Urothelium cell line (cell line): ENCODE measurements at regions not wholly inside any gene's neighbourhood (a gene's known extent, or its start where the extent isn't known, plus 50 kb on each side); places are given as distances from the start of the nearest gene placed in this dataset.
"Not testable (repeated sequence)": the region's sequence is repeated elsewhere in the genome, so short reads cannot be mapped to it uniquely, and the experiment has no call there.

Source experiments
- DNase-seq: peaks from one replicate; pipeline ENCODE4 v3.0.0; 2011; ENCODE audit warnings: low spot score, mixed read lengths
- FAIRE-seq: peaks from 2 replicates; lab custom pipeline; 2011; peaks lifted over from hg19 to GRCh38; lab: Jason Lieb, UNC

- DNase-seq (no peak), FAIRE-seq (no peak)
Measured at GRCh38 chr6:135644394-135644793, 146.9 kb upstream of the AHI1 start.

- DNase-seq = no peak
- no peak for FAIRE-seq
Measured at GRCh38 chr6:135647521-135647920, 150.0 kb upstream of the AHI1 start.

GRCh38 chr6:135651964-135652755 is 154.6 kb upstream of the AHI1 start:
- DNase-seq = no peak
- FAIRE-seq = no peak

- DNase-seq (no peak), FAIRE-seq (no peak)
Measured at GRCh38 chr6:135655055-135655454, 157.5 kb upstream of the AHI1 start.

- no peak for DNase-seq
- FAIRE-seq = no peak
Measured at GRCh38 chr6:135657207-135657606, 159.7 kb upstream of the AHI1 start.

- no peak for FAIRE-seq
Measured at GRCh38 chr6:135658481-135658880, 160.9 kb upstream of the AHI1 start.

GRCh38 chr6:135658916-135659315 is 161.4 kb upstream of the AHI1 start:
- FAIRE-seq = no peak

More at GRCh38 chr6:135658481-135658880, 160.9 kb upstream of the AHI1 start:
- DNase-seq = no peak

GRCh38 chr6:135664527-135664926 is 167.0 kb upstream of the AHI1 start:
- DNase-seq = no peak
- no peak for FAIRE-seq

More at GRCh38 chr6:135658916-135659315, 161.4 kb upstream of the AHI1 start:
- DNase-seq = no peak

- FAIRE-seq = no peak
- DNase-seq = no peak
Measured at GRCh38 chr6:135665935-135666334, 168.4 kb upstream of the AHI1 start.

- FAIRE-seq (no peak), DNase-seq (no peak)
Measured at GRCh38 chr6:135667691-135668455, 170.3 kb upstream of the AHI1 start.

- FAIRE-seq = peak; percentile 55
- no peak for DNase-seq
Measured at GRCh38 chr6:135672256-135672655, 174.7 kb upstream of the AHI1 start.

GRCh38 chr6:135673501-135674309 is 176.2 kb upstream of the AHI1 start:
- no peak for DNase-seq
- no peak for FAIRE-seq

GRCh38 chr6:135675026-135675425 is 176.5 kb upstream of the PDE7B start:
- no peak for FAIRE-seq
- no peak for DNase-seq

GRCh38 chr6:135675862-135676261 is 175.6 kb upstream of the PDE7B start:
- DNase-seq (no peak), FAIRE-seq (no peak)

- DNase-seq (no peak), FAIRE-seq (no peak)
Measured at GRCh38 chr6:135680964-135681913, 170.3 kb upstream of the PDE7B start.

GRCh38 chr6:135686784-135687301 is 164.7 kb upstream of the PDE7B start:
- DNase-seq = no peak

GRCh38 chr6:135688476-135688875 is 163.0 kb upstream of the PDE7B start:
- not testable (repeated sequence) for FAIRE-seq, DNase-seq

More at GRCh38 chr6:135686784-135687301, 164.7 kb upstream of the PDE7B start:
- FAIRE-seq = no peak

GRCh38 chr6:135692426-135692825 is 159.1 kb upstream of the PDE7B start:
- no peak for FAIRE-seq
- no peak for DNase-seq

GRCh38 chr6:135693811-135694370 is 157.6 kb upstream of the PDE7B start:
- FAIRE-seq (no peak), DNase-seq (no peak)
